Loucy (cell line): ENCODE measurements at regions not wholly inside any gene's neighbourhood (a gene's known extent, or its start where the extent isn't known, plus 50 kb on each side); places are given as distances from the start of the nearest gene placed in this dataset.

Source experiments
- CTCF ChIP-seq: fragments of 200-600 bp; sonication (generic); conservative IDR thresholded peaks from 2 replicates; pipeline ENCODE4 v1.5.1; 2014; ENCODE audit warnings: mild to moderate bottlenecking, antibody characterized with exemption, low read length
- EZH2phosphoT487 ChIP-seq: fragments of 200-600 bp; IDR thresholded peaks from 2 replicates; pipeline ENCODE4 v1.6.1; 2018; ENCODE audit warnings: antibody characterized with exemption, mild to moderate bottlenecking, moderate library complexity, borderline replicate concordance

GRCh38 chr5:164352695-164353094 lies 847.3 kb downstream of the MAT2B start:
- TF ChIP-seq CTCF (no peak), EZH2phosphoT487 (no peak)
